ENCODE measurements at regions not wholly inside any gene's neighbourhood (a gene's known extent, or its start where the extent isn't known, plus 50 kb on each side); places are given as distances from the start of the nearest gene placed in this dataset.

- Histone ChIP-seq H3K4me1 (ENCODE audit: control insufficient read depth in 1 of 2, insufficient read depth in 2 of 2, low read length in 2 of 2) (no peaks in the 10 kb centered on the region), H3K27ac (ENCODE audit: low read length) (no peak overlapping the region)
These were observed 1153.0 kb upstream of the TENM4 start for GRCh38 chr11:80593648-80594374.

GRCh38 chr11:80592546-80592945 lies 1151.7 kb upstream of the TENM4 start:
- Histone ChIP-seq H3K27me3 (ENCODE audit: low read depth, low read length) (no peaks in the 10 kb centered on the region), H3K36me3 (ENCODE audit: control insufficient read depth in 1 of 2, insufficient read depth in 2 of 2, low read length in 2 of 2) (no peaks in the 10 kb centered on the region), H3K4me3 (ENCODE audit: low read depth in 1 of 2, low read length in 2 of 2) (no peak overlapping the region), H3K27ac (ENCODE audit: low read length) (no peak overlapping the region), H3K9me3 (ENCODE audit: control insufficient read depth in 1 of 2, low read length in 2 of 2) (no peaks in the 10 kb centered on the region), H3K4me1 (ENCODE audit: control insufficient read depth in 1 of 2, insufficient read depth in 2 of 2, low read length in 2 of 2) (no peaks in the 10 kb centered on the region)

More at GRCh38 chr11:80593648-80594374, 1153.0 kb upstream of the TENM4 start:
- Histone ChIP-seq H3K4me3 (ENCODE audit: low read depth in 1 of 2, low read length in 2 of 2) (no peak overlapping the region), H3K27me3 (ENCODE audit: low read depth, low read length) (no peaks in the 10 kb centered on the region), H3K9me3 (ENCODE audit: control insufficient read depth in 1 of 2, low read length in 2 of 2) (no peaks in the 10 kb centered on the region), H3K36me3 (ENCODE audit: control insufficient read depth in 1 of 2, insufficient read depth in 2 of 2, low read length in 2 of 2) (no peaks in the 10 kb centered on the region)

GRCh38 chr11:80587906-80588305 lies 1147.1 kb upstream of the TENM4 start:
- no peaks in the 10 kb centered on the region for H3K9me3 ChIP-seq (ENCODE audit: control insufficient read depth in 1 of 2, low read length in 2 of 2)
- no peak overlapping the region for H3K27ac ChIP-seq (ENCODE audit: low read length)
- no peak overlapping the region for H3K4me3 ChIP-seq (ENCODE audit: low read depth in 1 of 2, low read length in 2 of 2)
- H3K36me3 ChIP-seq (ENCODE audit: control insufficient read depth in 1 of 2, insufficient read depth in 2 of 2, low read length in 2 of 2) = no peaks in the 10 kb centered on the region
- H3K4me1 ChIP-seq (ENCODE audit: control insufficient read depth in 1 of 2, insufficient read depth in 2 of 2, low read length in 2 of 2) = no peaks in the 10 kb centered on the region
- H3K27me3 ChIP-seq (ENCODE audit: low read depth, low read length) = no peaks in the 10 kb centered on the region

- Histone ChIP-seq H3K4me1 (ENCODE audit: control insufficient read depth in 1 of 2, insufficient read depth in 2 of 2, low read length in 2 of 2) (no peaks in the 10 kb centered on the region), H3K36me3 (ENCODE audit: control insufficient read depth in 1 of 2, insufficient read depth in 2 of 2, low read length in 2 of 2) (no peaks in the 10 kb centered on the region), H3K27ac (ENCODE audit: low read length) (no peak overlapping the region), H3K27me3 (ENCODE audit: low read depth, low read length) (no peaks in the 10 kb centered on the region), H3K4me3 (ENCODE audit: low read depth in 1 of 2, low read length in 2 of 2) (no peak overlapping the region), H3K9me3 (ENCODE audit: control insufficient read depth in 1 of 2, low read length in 2 of 2) (no peaks in the 10 kb centered on the region)
These were observed 1145.6 kb upstream of the TENM4 start for GRCh38 chr11:80586464-80586863.

GRCh38 chr11:80584661-80585060 lies 1143.8 kb upstream of the TENM4 start:
- no peaks in the 10 kb centered on the region for H3K9me3 ChIP-seq (ENCODE audit: control insufficient read depth in 1 of 2, low read length in 2 of 2)
- no peak overlapping the region for H3K4me3 ChIP-seq (ENCODE audit: low read depth in 1 of 2, low read length in 2 of 2)
- H3K36me3 ChIP-seq (ENCODE audit: control insufficient read depth in 1 of 2, insufficient read depth in 2 of 2, low read length in 2 of 2) = no peaks in the 10 kb centered on the region
- no peaks in the 10 kb centered on the region for H3K27me3 ChIP-seq (ENCODE audit: low read depth, low read length)
- no peaks in the 10 kb centered on the region for H3K4me1 ChIP-seq (ENCODE audit: control insufficient read depth in 1 of 2, insufficient read depth in 2 of 2, low read length in 2 of 2)
- no peak overlapping the region for H3K27ac ChIP-seq (ENCODE audit: low read length)

DNA sequence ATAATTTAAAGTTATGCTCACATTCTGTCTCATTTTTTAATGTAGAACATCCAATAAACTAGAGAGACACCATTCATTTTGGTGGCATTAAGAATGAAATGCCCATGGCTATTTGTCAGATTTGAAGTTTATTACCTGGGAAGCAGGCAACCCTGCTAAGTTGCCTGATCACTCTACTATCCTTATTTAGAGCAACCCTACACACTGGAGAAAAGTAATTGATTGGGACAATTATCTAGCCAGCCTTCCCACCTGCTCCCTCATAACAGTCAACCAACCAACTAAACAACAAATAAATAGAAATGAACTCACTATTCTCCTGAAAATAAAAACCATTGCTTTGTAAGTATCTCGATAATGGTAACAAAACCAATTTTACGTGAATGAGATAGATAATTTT lies 1129.0 kb upstream of the TENM4 start:
- Histone ChIP-seq H3K4me1 (ENCODE audit: control insufficient read depth in 1 of 2, insufficient read depth in 2 of 2, low read length in 2 of 2) (no peaks in the 10 kb centered on the region), H3K36me3 (ENCODE audit: control insufficient read depth in 1 of 2, insufficient read depth in 2 of 2, low read length in 2 of 2) (no peaks in the 10 kb centered on the region), H3K4me3 (ENCODE audit: low read depth in 1 of 2, low read length in 2 of 2) (no peak overlapping the region), H3K9me3 (ENCODE audit: control insufficient read depth in 1 of 2, low read length in 2 of 2) (no peaks in the 10 kb centered on the region), H3K27me3 (ENCODE audit: low read depth, low read length) (no peaks in the 10 kb centered on the region), H3K27ac (ENCODE audit: low read length) (no peak overlapping the region)

DNA sequence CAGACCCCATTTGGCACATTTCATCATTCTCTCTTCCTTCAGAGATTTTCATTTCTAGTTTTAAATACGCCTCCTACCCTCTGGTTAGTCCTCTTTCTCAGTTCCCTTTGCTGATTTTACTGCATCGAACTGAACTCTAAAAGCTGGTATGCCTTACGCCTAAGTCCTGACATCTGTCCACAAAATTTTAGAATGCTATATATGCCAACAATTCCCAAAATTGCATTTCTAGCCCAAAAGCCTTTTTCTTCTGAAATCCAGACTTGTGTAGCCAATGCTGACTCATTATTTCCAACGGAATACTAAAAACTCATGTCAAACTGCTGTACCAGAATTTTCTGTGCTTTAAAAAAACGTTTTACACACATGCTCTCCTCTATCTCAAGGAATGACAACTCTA lies 1124.4 kb upstream of the TENM4 start:
- Histone ChIP-seq H3K27me3 (ENCODE audit: low read depth, low read length) (no peaks in the 10 kb centered on the region), H3K4me3 (ENCODE audit: low read depth in 1 of 2, low read length in 2 of 2) (no peak overlapping the region), H3K27ac (ENCODE audit: low read length) (no peak overlapping the region), H3K9me3 (ENCODE audit: control insufficient read depth in 1 of 2, low read length in 2 of 2) (no peaks in the 10 kb centered on the region), H3K4me1 (ENCODE audit: control insufficient read depth in 1 of 2, insufficient read depth in 2 of 2, low read length in 2 of 2) (no peaks in the 10 kb centered on the region), H3K36me3 (ENCODE audit: control insufficient read depth in 1 of 2, insufficient read depth in 2 of 2, low read length in 2 of 2) (no peaks in the 10 kb centered on the region)

DNA sequence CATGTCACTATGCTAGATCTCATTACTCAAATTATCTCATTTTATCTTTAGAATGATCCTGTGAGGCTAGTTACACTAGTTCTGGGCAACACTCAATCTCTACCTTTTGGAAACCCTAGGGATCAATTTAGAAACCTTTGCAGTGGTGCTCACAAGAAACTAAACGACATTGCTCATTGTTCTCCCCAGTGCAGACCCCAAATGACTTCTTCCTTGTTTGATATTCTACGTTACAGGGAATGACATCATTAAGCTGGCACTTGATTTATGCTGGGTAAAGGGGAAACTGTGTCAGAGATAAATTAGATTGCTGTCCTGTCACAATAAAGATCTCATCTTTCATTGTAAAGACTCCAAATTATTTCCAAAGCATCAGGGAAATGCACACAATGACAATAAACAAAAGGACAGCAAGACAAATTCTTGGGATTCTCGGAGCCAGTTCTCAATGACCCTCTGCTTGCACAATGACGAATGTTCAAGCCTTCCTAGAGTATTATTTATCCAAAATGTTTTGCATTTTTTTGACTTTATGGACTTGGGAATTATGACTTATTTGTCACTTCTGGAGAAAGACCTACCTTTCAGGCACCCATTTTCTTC lies 1121.8 kb upstream of the TENM4 start:
- Histone ChIP-seq H3K27ac (ENCODE audit: low read length) (no peak overlapping the region), H3K9me3 (ENCODE audit: control insufficient read depth in 1 of 2, low read length in 2 of 2) (no peaks in the 10 kb centered on the region), H3K27me3 (ENCODE audit: low read depth, low read length) (no peaks in the 10 kb centered on the region), H3K4me3 (ENCODE audit: low read depth in 1 of 2, low read length in 2 of 2) (no peak overlapping the region), H3K36me3 (ENCODE audit: control insufficient read depth in 1 of 2, insufficient read depth in 2 of 2, low read length in 2 of 2) (no peaks in the 10 kb centered on the region), H3K4me1 (ENCODE audit: control insufficient read depth in 1 of 2, insufficient read depth in 2 of 2, low read length in 2 of 2) (no peaks in the 10 kb centered on the region)

DNA sequence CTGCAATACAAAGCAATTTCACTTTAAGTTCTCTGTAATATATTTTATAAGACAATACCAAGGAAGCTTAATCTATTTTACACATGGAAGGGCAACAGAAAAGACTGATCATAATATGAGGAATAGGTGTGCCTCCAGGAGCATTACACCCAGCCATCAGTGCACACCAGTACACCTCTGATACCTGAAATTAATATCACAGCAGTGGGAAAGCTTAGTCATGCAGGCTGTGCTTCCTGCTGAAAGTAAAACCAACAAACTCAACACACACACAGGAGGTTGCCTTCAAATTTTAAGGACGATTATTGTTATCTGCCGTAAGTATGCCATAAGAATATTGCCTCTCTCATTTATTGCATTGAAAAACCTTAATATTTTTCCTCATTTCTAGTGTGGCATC lies 1119.1 kb upstream of the TENM4 start:
- H3K36me3 ChIP-seq (ENCODE audit: control insufficient read depth in 1 of 2, insufficient read depth in 2 of 2, low read length in 2 of 2) = no peaks in the 10 kb centered on the region
- no peaks in the 10 kb centered on the region for H3K9me3 ChIP-seq (ENCODE audit: control insufficient read depth in 1 of 2, low read length in 2 of 2)
- H3K4me3 ChIP-seq (ENCODE audit: low read depth in 1 of 2, low read length in 2 of 2) = no peak overlapping the region
- H3K4me1 ChIP-seq (ENCODE audit: control insufficient read depth in 1 of 2, insufficient read depth in 2 of 2, low read length in 2 of 2) = no peaks in the 10 kb centered on the region
- no peaks in the 10 kb centered on the region for H3K27me3 ChIP-seq (ENCODE audit: low read depth, low read length)
- H3K27ac ChIP-seq (ENCODE audit: low read length) = no peak overlapping the region

DNA sequence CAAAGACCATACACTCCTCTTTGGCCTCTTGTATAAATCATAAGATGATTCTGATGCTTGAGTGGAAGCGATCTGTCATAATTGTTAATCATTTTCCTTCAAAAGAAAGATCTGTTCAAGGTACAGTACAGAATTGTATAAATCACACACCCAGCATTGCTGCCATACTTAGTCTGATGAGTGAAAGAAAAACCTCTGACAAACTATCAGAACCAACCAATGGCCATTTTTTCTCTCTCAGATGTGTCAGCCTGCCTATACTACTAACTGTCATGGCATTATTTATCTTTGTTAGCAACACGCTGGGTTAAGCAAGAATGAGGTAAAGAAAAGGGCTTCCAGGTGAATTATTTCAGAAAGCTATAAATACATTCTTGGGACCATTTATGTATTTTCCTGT lies 1112.7 kb upstream of the TENM4 start:
- Histone ChIP-seq H3K36me3 (ENCODE audit: control insufficient read depth in 1 of 2, insufficient read depth in 2 of 2, low read length in 2 of 2) (no peaks in the 10 kb centered on the region), H3K4me1 (ENCODE audit: control insufficient read depth in 1 of 2, insufficient read depth in 2 of 2, low read length in 2 of 2) (no peaks in the 10 kb centered on the region), H3K9me3 (ENCODE audit: control insufficient read depth in 1 of 2, low read length in 2 of 2) (no peaks in the 10 kb centered on the region), H3K27ac (ENCODE audit: low read length) (no peak overlapping the region), H3K4me3 (ENCODE audit: low read depth in 1 of 2, low read length in 2 of 2) (no peak overlapping the region), H3K27me3 (ENCODE audit: low read depth, low read length) (no peaks in the 10 kb centered on the region)

DNA sequence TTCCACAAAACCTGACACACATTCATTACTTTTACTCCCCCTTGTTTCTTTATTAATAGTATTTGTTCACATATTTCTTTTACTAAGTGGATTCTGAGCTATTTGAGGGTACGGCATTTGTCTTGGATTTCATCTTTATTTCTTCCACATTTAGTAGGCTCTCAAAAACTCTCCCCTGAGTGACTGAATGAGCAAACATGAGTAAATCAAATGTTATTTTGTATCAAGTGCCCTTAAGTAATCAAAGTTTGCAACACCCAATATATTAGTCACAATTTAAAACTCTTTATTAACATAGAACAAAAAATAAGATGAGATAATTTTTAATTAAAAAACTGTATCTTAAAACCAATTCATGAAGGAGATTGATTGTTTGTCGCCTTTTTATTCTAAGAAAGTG lies 1101.9 kb upstream of the TENM4 start:
- H3K9me3 ChIP-seq (ENCODE audit: control insufficient read depth in 1 of 2, low read length in 2 of 2) = no peaks in the 10 kb centered on the region
- no peaks in the 10 kb centered on the region for H3K4me1 ChIP-seq (ENCODE audit: control insufficient read depth in 1 of 2, insufficient read depth in 2 of 2, low read length in 2 of 2)
- no peaks in the 10 kb centered on the region for H3K36me3 ChIP-seq (ENCODE audit: control insufficient read depth in 1 of 2, insufficient read depth in 2 of 2, low read length in 2 of 2)
- H3K27ac ChIP-seq (ENCODE audit: low read length) = no peak overlapping the region
- no peaks in the 10 kb centered on the region for H3K27me3 ChIP-seq (ENCODE audit: low read depth, low read length)
- H3K4me3 ChIP-seq (ENCODE audit: low read depth in 1 of 2, low read length in 2 of 2) = no peak overlapping the region

- Histone ChIP-seq H3K4me1 (ENCODE audit: control insufficient read depth in 1 of 2, insufficient read depth in 2 of 2, low read length in 2 of 2) (no peaks in the 10 kb centered on the region), H3K4me3 (ENCODE audit: low read depth in 1 of 2, low read length in 2 of 2) (no peak overlapping the region), H3K27me3 (ENCODE audit: low read depth, low read length) (no peaks in the 10 kb centered on the region), H3K36me3 (ENCODE audit: control insufficient read depth in 1 of 2, insufficient read depth in 2 of 2, low read length in 2 of 2) (no peaks in the 10 kb centered on the region), H3K27ac (ENCODE audit: low read length) (no peak overlapping the region), H3K9me3 (ENCODE audit: control insufficient read depth in 1 of 2, low read length in 2 of 2) (peaks cover 0 to 3% of the 10 kb centered on the region in 2 donors)
These were observed 1097.2 kb upstream of the TENM4 start for GRCh38 chr11:80538040-80538439.

Measured in muscle layer of duodenum (tissue), 2 donors.